Right lobe of liver (tissue), 4 donors: ENCODE measurements at regions not wholly inside any gene's neighbourhood (a gene's known extent, or its start where the extent isn't known, plus 50 kb on each side); places are given as distances from the start of the nearest gene placed in this dataset.

Source experiments
- CTCF ChIP-seq, 4 donors: fragments of 200-600 bp in 3 of 4; fragments of 450-650 bp in 1 of 4; IDR thresholded peaks; one replicate each; pipeline versions ENCODE4 v1.5.1 to v1.8.0; 2016 to 2022; ENCODE audit warnings: antibody characterized with exemption in 4 of 4, mild to moderate bottlenecking in 2 of 4
- POLR2A ChIP-seq: fragments of 450-650 bp; IDR thresholded peaks from one replicate; pipeline ENCODE4 v1.6.1; 2017; ENCODE audit warnings: antibody characterized with exemption, mild to moderate bottlenecking
- donor health status: DM: no; HTN: no; CAD: no.
- donor health status: DM: no; HTN: no; CAD: no.
- donor health status: DM: no; HTN: yes; CAD: no.

GRCh38 chr19:30310602-30311263 is 61.5 kb upstream of the ZNF536 start:
- TF ChIP-seq CTCF (IDR thresholded peaks at IDR 0.05) = no peak
- TF ChIP-seq POLR2A = no peak
